Activated T-cell treated with anti-CD3 and anti-CD28 coated beads for 48 hours (primary cell): ENCODE measurements at regions not wholly inside any gene's neighbourhood (a gene's known extent, or its start where the extent isn't known, plus 50 kb on each side); places are given as distances from the start of the nearest gene placed in this dataset.
"Not testable (repeated sequence)": the region's sequence is repeated elsewhere in the genome, so short reads cannot be mapped to it uniquely, and the experiment has no call there.

ENCODE experiments used
- DNase-seq: peaks from one replicate; pipeline ENCODE4 v3.0.0-alpha.2; 2020; ENCODE audit warnings: low read depth

DNA sequence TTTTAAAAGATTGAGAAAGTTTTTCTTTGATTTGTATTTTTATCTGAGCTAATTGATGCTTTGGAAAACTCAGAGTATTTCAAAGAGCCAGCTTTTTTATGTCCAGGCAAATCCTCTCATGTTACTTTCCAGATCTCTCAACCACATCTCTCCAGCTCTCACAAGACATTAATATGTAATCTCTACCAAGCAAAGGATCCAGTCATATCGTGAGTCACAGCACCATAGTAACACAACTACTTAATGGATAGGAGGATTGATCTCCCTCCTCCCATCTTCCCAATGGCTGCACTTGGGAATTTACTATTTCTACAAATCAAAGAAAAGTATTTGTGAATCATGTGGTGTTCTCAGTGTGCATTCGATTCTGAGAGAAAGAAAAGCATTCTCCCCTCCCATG lies 63.3 kb downstream of the POU4F1 start:
- DNase-seq: no peak

GRCh38 chr13:78526044-78526443 lies 77.3 kb downstream of the POU4F1 start:
- not testable (repeated sequence) for DNase-seq

GRCh38 chr13:78524936-78525335 lies 78.4 kb downstream of the POU4F1 start:
- DNase-seq: no peak

GRCh38 chr13:78521091-78521490 lies 82.3 kb downstream of the POU4F1 start:
- no peak for DNase-seq

DNA sequence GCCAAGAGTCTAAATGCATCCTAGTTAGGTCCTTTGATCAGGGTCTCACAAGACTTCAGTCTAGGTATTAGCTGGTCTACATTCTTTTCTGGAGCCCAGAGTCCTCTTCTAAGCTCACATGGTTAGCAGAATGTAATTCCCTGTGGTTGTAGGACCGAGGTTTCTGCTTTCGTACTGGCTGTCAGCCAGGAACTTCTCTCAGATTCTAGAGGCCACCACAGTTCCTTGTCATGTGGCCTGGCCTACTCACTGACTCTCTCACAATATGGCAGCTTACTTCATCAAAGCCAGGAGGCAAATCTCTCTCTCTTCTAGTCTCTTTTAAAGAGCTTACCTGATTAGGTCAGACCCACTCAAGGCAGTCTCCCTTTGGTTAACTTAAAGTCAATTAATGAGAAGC lies 82.9 kb downstream of the POU4F1 start:
- no peak for DNase-seq

- not testable (repeated sequence) for DNase-seq
These were observed 84.9 kb downstream of the POU4F1 start for GRCh38 chr13:78518482-78518881.

DNA sequence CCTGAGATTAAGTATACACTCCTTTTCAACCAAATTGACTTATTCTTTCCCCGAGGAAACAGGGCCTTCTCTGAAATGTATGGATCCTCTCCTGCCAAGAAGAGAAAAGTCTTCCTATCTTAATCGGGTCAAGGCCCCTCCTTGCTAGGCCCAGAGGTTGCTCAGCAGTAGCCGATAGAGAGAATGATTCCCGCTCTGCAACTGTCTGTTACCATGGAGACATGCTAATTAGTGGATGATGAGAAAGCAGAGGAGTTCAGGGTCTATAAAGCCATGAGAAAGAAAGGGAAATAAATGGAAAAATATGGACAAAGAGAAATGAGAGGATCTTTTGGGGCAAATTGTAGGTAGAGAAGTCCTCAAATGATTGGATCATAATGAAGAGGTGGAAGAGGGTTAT lies 103.5 kb downstream of the POU4F1 start:
- no peak for DNase-seq

- no peak for DNase-seq
These were observed 105.5 kb downstream of the POU4F1 start for GRCh38 chr13:78497702-78498355.

GRCh38 chr13:78491978-78492377 lies 111.4 kb downstream of the POU4F1 start:
- no peak for DNase-seq

DNA sequence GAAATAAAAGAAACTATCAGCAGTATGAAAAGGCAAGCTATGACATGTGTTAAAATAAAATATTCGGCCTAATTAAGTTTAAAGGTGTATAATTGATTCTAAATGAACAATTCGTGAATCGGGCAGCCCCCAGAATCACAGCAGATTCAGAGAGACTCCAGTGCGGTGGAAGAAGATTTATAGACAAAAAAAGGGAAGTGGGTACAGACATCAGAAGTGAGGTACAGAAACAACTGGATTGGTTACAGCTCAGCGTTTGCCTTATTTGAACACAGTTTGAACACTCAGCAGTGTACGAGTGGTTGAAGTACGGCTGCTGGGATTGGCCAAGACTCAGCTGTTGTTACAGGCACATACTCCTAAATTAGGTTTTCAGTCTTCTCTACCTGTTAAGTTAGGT lies 113.1 kb downstream of the POU4F1 start:
- not testable (repeated sequence) for DNase-seq

DNA sequence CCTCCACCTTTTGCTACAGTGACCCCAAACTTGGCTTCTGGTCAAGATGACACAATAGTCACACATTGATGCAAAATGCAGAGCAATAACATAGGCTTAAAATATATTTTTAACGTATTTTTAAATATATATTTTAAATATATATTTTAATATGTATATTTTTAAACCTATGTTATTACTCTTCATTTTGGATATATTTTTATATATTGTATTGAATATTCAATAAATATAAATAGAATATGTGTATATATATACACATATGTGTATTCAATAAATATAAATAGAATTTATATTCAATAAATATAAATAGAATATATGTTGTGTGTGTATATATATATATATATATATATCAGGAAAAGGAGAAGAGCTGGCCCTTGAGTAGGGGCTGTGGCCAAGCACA lies 115.6 kb downstream of the POU4F1 start:
- no peak for DNase-seq

GRCh38 chr13:78485803-78486202 lies 117.5 kb downstream of the POU4F1 start:
- DNase-seq: no peak

DNA sequence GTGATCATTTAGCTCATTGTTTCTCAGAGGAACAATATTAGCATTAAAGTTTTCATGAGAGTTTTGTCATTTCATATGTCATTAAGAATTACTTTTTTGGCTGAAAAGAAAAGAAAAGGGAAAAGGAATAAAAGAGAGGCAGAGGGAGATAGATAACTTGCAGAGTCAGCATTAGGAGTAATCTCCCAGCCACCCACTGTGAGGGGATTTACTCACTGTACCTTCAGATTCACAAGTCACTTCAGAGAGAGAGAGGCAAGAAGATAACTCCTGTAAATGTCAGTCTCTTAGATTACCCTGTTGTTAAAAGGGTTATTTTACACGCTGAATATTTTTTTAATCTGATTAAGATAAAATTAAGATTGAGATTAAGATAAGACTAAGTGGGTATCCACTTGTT lies 125.2 kb downstream of the POU4F1 start:
- no peak for DNase-seq

DNA sequence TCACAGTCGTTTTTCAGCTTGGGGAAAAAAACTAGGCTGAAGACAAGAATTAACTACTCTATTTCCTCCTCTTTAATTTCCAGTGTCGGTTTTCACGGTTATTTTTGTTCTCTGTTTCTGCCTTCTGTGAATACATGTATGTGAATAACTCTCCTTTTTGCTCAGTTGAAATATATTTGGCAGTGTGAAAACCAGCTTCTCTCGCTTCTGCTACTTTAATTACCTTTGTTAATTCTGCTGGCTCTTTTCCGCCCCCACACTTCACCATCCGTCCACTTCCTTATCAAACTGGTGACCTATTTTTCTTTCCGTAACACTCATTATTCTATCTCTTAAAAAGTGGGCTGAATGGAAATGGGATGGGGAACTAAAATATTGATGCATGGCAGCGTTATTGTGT lies 126.4 kb downstream of the POU4F1 start:
- no peak for DNase-seq

- no peak for DNase-seq
These were observed 134.7 kb downstream of the POU4F1 start for GRCh38 chr13:78468621-78469020.

- no peak for DNase-seq
These were observed 138.1 kb downstream of the POU4F1 start for GRCh38 chr13:78465250-78465649.

- DNase-seq: no peak
These were observed 143.2 kb downstream of the POU4F1 start for GRCh38 chr13:78460176-78460575.

- no peak for DNase-seq
These were observed 159.5 kb downstream of the POU4F1 start for GRCh38 chr13:78443839-78444238.

DNA sequence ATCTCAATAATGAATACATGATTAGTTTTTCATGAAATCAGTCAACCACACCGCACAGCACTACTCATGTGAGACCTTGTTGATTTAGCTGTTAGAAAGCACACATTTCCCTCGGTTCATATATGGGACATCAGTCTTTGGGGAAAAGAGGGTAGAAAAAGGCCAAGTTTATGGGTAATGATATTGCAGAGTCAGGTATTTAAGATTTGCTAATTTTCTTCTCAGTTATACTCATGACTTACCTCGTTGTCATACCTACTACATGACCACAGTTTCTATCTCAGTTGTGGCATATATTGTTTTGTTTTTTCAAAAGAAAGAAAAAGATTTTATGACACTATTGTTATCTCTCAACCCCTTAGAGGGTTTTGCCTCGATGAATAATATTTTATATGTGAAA lies 165.6 kb downstream of the POU4F1 start:
- no peak for DNase-seq

GRCh38 chr13:78436311-78436710 lies 167.0 kb downstream of the POU4F1 start:
- no peak for DNase-seq

- no peak for DNase-seq
These were observed 172.0 kb downstream of the POU4F1 start for GRCh38 chr13:78431328-78431727.

DNA sequence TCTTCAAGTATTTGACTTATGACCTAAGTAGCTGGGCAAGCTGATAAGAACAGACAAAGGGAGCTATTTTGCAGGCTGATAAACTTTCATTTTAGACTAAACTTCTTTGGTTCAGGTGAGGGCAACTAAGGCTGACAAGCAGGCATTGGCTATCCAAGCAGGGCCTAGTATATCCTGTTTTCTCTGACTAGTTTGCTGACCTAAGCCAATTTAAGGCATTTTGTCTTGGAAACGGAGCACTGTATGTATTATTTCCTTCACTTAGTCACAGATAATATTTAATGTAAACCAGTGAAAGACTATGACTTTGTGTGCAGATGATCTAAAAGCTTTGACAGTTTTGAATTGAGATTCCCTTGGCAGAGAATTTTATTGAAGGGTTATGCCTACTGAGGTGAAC lies 172.5 kb downstream of the POU4F1 start:
- no peak for DNase-seq

- no peak for DNase-seq
These were observed 173.1 kb downstream of the POU4F1 start for GRCh38 chr13:78430166-78430791.

DNA sequence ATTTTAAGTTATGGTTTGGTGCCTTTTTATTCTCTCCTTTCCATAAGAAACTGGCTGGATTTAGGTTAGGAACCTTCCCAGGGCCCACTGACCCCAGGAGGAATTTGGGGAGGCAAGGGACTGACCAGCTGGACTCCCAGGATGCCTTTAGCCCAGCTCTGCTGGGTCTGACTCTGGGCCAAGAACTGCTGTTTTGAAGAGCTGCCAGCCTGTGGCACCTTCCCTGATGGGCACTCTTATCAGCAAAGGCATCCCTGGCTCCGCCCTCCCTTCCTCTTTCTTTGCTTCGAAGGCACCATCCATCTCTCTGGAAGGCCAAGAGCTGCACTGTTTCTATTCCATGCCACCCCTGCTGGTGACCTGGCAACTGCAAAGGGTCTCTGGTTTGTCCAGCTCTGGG lies 174.7 kb downstream of the POU4F1 start:
- no peak for DNase-seq
